Colonic mucosa (tissue), 4 donors: ENCODE measurements at regions not wholly inside any gene's neighbourhood (a gene's known extent, or its start where the extent isn't known, plus 50 kb on each side); places are given as distances from the start of the nearest gene placed in this dataset.
"Not testable (repeated sequence)": the region's sequence is repeated elsewhere in the genome, so short reads cannot be mapped to it uniquely, and the experiment has no call there.

Experiments
- DNase-seq: peaks from one replicate; pipeline ENCODE4 v3.0.0-alpha.2; 2020
- H3K27ac ChIP-seq: fragments of 200-600 bp; one replicate; pipeline ENCODE4 v1.8.0; 2021
- H3K27me3 ChIP-seq: fragments of 200-600 bp; one replicate; pipeline ENCODE4 v1.8.0; 2021
- H3K36me3 ChIP-seq: fragments of 200-600 bp; one replicate; pipeline ENCODE4 v1.8.0; 2021
- H3K4me1 ChIP-seq: fragments of 200-600 bp; one replicate; pipeline ENCODE4 v1.8.0; 2021; ENCODE audit warnings: mild to moderate bottlenecking
- H3K4me3 ChIP-seq: fragments of 200-600 bp; one replicate; pipeline ENCODE4 v1.8.0; 2021
- H3K9ac ChIP-seq, 2 donors: one replicate each; pipeline ENCODE4 v1.7.0; 2013; ENCODE audit warnings: control low read depth in 2 of 2, low read depth in 2 of 2, low read length in 2 of 2
- H3K9me3 ChIP-seq: fragments of 200-600 bp; one replicate; pipeline ENCODE4 v1.8.0; 2021
- CTCF ChIP-seq: fragments of 200-600 bp; IDR thresholded peaks from one replicate; pipeline ENCODE4 v1.8.0; 2022; ENCODE audit warnings: antibody characterized with exemption, mild to moderate bottlenecking
- intact Hi-C: fragments of 100-400 bp; cut with DNase I; formaldehyde crosslinking; loops from one replicate; pipeline ENCODE4 v1.14.1; 2022
- donor health status: healthy.
- donor health status: DM: no; HTN: no; CAD: no.
- donor health status: DM: no; HTN: no; CAD: no.

- DNase-seq, result no peak
- H3K9ac ChIP-seq, result no peak overlapping the region
- intact Hi-C loops, result no loop called here
- H3K4me1 ChIP-seq, result no peaks in the 10 kb centered on the region
- no peaks in the 10 kb centered on the region for H3K36me3 ChIP-seq
- TF ChIP-seq CTCF, result no peak
- H3K9me3 ChIP-seq, result no peaks in the 10 kb centered on the region
- H3K27me3 ChIP-seq, result no peaks in the 10 kb centered on the region
- H3K4me3 ChIP-seq, result no peak overlapping the region
- no peak overlapping the region for H3K27ac ChIP-seq
Measured at GRCh38 chr4:167966143-167966542, 126.2 kb upstream of the ANXA10 start.

DNA sequence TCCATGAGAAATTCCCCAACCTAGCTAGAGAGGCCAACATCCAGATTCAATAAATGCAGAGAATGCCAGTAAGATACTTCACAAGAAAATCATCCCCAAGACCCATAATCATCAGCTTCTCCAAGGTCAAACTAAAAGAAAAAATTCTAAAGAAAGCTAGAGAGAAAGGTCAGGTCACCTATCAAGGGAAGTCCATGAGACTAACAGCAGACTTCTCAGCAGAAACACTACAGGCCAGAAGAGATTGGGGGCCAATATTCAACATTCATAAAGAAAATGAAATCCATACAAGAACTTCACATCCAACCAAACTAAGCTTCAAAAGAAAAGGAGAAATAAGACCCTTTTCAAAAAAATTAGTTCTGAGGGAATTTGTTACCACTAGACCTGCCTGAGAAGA lies 118.8 kb upstream of the ANXA10 start:
- Histone ChIP-seq H3K27me3 (no peaks in the 10 kb centered on the region), H3K36me3 (no peaks in the 10 kb centered on the region), H3K4me1 (no peaks in the 10 kb centered on the region), H3K27ac (no peak overlapping the region), H3K9ac (no peak overlapping the region), H3K9me3 (no peaks in the 10 kb centered on the region), H3K4me3 (no peak overlapping the region)
- intact Hi-C loops, result no loop called here
- DNase-seq, result no peak
- no peak for TF ChIP-seq CTCF

DNA sequence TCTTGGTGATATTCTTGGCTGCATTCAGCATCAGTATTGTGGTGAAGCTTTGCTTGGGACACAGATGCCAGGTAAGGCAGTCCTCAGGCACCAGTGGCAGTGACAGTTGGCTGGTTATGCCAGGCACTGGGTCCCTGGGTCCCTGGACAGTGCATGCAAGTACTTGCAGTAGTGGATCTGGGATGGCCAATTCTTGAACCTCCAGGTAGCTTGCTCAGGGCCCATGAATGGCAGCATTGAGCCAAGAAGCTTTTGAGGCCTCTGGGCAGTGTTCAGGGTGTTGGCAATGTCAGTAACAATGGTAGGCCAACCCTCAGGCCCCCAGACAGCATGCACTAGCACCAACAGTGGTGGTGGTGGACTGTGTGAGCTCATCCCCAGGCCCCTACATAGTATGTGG lies 106.8 kb upstream of the ANXA10 start:
- H3K9ac ChIP-seq, result no peak overlapping the region
- intact Hi-C loops, result no loop called here
- H3K36me3 ChIP-seq, result no peaks in the 10 kb centered on the region
- H3K27ac ChIP-seq, result no peak overlapping the region
- TF ChIP-seq CTCF, result no peak
- no peaks in the 10 kb centered on the region for H3K4me1 ChIP-seq
- H3K4me3 ChIP-seq, result no peak overlapping the region
- H3K27me3 ChIP-seq, result no peaks in the 10 kb centered on the region
- DNase-seq, result no peak
- H3K9me3 ChIP-seq, result no peaks in the 10 kb centered on the region

DNA sequence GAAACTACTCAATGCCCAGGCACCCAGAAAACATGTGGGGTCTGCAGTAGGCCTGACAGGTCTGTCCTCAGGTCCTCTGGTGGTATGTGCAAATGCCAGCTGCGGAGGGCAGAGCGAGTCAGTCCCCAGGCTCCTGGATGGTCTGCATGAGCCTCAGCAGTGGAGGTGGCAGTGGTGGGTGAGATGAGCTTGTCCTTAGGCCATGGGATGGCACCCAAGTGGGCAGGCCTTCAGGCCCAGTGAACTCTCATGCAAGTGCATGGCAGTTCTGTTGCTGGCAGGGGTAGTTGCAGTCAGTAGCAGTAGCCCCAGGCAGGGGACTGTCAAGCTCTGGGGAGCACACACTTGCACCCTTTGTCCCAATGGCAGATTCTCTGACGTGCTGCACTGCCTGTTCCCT lies 106.3 kb upstream of the ANXA10 start:
- H3K4me1 ChIP-seq, result no peaks in the 10 kb centered on the region
- H3K9me3 ChIP-seq, result no peaks in the 10 kb centered on the region
- TF ChIP-seq CTCF, result no peak
- H3K36me3 ChIP-seq, result no peaks in the 10 kb centered on the region
- H3K9ac ChIP-seq, result no peak overlapping the region
- H3K27ac ChIP-seq, result no peak overlapping the region
- no peak for DNase-seq
- H3K4me3 ChIP-seq, result no peak overlapping the region
- no peaks in the 10 kb centered on the region for H3K27me3 ChIP-seq
- intact Hi-C loops, result no loop called here

DNA sequence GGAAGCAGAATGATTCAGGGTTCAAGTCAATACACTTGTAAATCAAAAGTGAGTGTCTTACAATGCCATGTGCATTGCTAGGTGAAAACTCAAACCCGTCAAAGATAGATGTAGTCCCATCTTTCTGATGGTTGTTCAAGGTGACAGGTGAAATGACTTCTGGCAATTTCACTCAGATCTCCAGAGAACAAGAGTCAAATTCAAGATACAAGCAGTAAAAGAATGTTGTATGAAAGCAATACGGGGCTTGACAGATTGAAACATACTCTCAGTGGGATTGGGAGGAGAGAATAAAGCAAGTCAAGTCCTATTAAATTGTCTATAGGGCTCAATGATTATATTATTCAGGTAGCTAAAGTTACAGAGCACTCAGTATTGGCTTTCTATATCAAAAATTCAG lies 105.1 kb upstream of the ANXA10 start:
- H3K4me1 ChIP-seq, result no peaks in the 10 kb centered on the region
- no peak overlapping the region for H3K4me3 ChIP-seq
- H3K36me3 ChIP-seq, result no peaks in the 10 kb centered on the region
- no peak overlapping the region for H3K27ac ChIP-seq
- H3K27me3 ChIP-seq, result no peaks in the 10 kb centered on the region
- TF ChIP-seq CTCF, result no peak
- intact Hi-C loops, result no loop called here
- no peak overlapping the region for H3K9ac ChIP-seq
- H3K9me3 ChIP-seq, result no peaks in the 10 kb centered on the region
- no peak for DNase-seq

DNA sequence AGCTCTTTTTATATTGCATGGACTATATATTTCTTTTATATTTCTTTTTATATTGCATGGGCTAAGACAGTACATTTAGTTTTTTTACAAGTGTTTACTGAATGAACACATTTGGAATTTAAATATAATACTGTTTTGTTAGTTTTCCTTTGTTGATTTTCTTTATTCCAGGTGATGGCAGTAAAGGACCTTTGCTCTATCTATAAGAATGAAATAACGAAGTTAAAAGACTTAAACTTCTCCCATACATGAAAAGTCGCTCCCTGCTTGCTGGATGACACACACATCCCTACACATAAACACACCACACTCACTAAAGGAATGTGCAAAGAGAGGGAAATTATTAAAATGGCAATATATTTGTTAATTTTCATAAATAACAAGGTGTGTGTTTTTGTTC lies 102.5 kb upstream of the ANXA10 start:
- Histone ChIP-seq H3K36me3 (no peaks in the 10 kb centered on the region), H3K27me3 (no peaks in the 10 kb centered on the region), H3K4me3 (no peak overlapping the region), H3K9me3 (no peaks in the 10 kb centered on the region), H3K9ac (no peak overlapping the region), H3K27ac (no peak overlapping the region), H3K4me1 (no peaks in the 10 kb centered on the region)
- TF ChIP-seq CTCF, result no peak
- DNase-seq, result no peak
- intact Hi-C loops, result no loop called here

DNA sequence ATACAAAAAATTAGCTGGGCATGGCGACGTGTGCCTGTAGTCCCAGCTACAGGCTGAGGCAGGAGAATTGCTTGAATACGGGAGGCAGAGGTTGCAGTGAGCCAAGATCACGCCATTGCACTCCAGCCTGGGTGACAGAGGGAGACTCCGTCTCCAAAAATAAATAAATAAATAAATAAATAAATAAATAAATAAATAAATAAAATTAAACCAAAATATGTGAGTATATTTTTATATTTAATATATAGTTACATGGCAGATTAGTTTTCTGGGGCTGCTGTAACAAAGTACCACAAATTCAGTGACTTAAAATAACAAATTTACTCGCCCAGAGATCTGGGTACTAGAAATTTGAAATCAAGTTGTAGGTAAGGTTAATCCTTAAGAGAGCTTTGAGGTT lies 84.2 kb upstream of the ANXA10 start:
- DNase-seq, H3K4me3 ChIP-seq, H3K27ac ChIP-seq, H3K9me3 ChIP-seq, H3K9ac ChIP-seq, H3K4me1 ChIP-seq, H3K27me3 ChIP-seq, intact Hi-C loops, H3K36me3 ChIP-seq: not testable (repeated sequence)
